GM12865 (cell line): ENCODE measurements at regions not wholly inside any gene's neighbourhood (a gene's known extent, or its start where the extent isn't known, plus 50 kb on each side); places are given as distances from the start of the nearest gene placed in this dataset.

Source experiments
- DNase-seq: peaks from one replicate; pipeline ENCODE4 v3.0.0; 2010; ENCODE audit warnings: low read depth
- H3K4me3 ChIP-seq: 2 replicates; pipeline ENCODE4 v1.5.1; 2011; ENCODE audit warnings: mild to moderate bottlenecking, low read depth, low read length, control low read depth
- CTCF ChIP-seq: IDR thresholded peaks from 2 replicates; pipeline ENCODE4 v1.5.1; 2011; ENCODE audit warnings: low read length, control low read depth, low read depth, inconsistent platforms; ENCODE audit not compliant: insufficient read depth; ENCODE audit errors: missing control alignments

GRCh38 chr6:114403858-114404257 lies 61.0 kb upstream of the HS3ST5 start:
- DNase-seq: no peak
- H3K4me3 ChIP-seq: no peak overlapping the region
- no peak for TF ChIP-seq CTCF

- no peak for DNase-seq
- no peak overlapping the region for H3K4me3 ChIP-seq
- no peak for TF ChIP-seq CTCF
These were observed 55.7 kb upstream of the HS3ST5 start for GRCh38 chr6:114398481-114398880.
